ENCODE measurements at regions not wholly inside any gene's neighbourhood (a gene's known extent, or its start where the extent isn't known, plus 50 kb on each side); places are given as distances from the start of the nearest gene placed in this dataset.

DNA sequence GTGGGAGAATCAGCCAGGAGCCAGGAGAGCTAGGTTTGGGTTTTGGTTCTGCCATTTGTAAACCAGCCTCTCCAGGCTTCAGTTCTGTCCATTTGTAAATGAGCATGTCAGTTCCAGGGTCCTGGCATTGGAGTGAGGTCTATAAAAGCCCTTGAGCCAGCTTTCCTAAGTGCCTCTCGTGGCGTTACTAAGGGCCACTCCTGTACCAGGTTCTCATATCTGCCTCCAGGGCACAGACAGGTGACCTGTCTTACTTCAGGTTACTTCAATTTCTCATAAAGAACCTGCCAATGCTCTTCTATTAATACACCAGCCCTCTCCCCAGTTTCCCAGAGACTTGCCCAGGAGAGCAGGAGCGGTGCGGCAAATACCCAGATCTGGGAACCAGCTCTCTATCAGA, 101.9 kb downstream of the VEGFA start:
- DNase-seq (ENCODE audit: low read depth) = no peak
- TF ChIP-seq POLR2A (IDR thresholded peaks at IDR 0.05; ENCODE audit: extremely low read depth, insufficient read length) (no peak), MYC (IDR thresholded peaks at IDR 0.05; ENCODE audit: low read depth, low read length) (no peak)
- TF ChIP-seq, protein P1, sequence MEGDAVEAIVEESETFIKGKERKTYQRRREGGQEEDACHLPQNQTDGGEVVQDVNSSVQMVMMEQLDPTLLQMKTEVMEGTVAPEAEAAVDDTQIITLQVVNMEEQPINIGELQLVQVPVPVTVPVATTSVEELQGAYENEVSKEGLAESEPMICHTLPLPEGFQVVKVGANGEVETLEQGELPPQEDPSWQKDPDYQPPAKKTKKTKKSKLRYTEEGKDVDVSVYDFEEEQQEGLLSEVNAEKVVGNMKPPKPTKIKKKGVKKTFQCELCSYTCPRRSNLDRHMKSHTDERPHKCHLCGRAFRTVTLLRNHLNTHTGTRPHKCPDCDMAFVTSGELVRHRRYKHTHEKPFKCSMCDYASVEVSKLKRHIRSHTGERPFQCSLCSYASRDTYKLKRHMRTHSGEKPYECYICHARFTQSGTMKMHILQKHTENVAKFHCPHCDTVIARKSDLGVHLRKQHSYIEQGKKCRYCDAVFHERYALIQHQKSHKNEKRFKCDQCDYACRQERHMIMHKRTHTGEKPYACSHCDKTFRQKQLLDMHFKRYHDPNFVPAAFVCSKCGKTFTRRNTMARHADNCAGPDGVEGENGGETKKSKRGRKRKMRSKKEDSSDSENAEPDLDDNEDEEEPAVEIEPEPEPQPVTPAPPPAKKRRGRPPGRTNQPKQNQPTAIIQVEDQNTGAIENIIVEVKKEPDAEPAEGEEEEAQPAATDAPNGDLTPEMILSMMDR (IDR thresholded peaks at IDR 0.05; ENCODE audit: low read depth, low read length) = no peak
- TF ChIP-seq, protein P2, sequence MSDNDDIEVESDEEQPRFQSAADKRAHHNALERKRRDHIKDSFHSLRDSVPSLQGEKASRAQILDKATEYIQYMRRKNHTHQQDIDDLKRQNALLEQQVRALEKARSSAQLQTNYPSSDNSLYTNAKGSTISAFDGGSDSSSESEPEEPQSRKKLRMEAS (IDR thresholded peaks at IDR 0.05; ENCODE audit: low read depth, low read length) = no peak
- no peak overlapping the region for H3K4me3 ChIP-seq (ENCODE audit: low read depth, low read length)

DNA sequence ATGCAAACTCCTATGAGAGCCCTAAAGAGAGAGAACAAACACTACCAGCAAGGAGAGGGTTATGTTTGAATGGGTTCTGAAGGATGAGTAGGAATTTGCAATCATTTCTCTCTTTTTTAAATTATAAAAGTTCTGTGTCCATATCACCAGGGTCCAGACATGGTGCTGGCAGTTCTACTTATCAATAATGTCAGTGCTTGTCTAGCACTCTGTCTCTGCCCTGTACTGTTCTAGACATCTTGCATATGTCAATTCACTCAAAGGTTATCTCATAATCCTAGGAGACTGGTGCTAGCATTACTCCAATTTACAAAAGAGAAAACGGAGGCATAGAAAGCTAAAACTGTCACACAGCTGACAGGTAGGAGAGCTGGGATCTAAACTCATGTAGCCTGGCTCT, 101.3 kb downstream of the VEGFA start:
- no peak for DNase-seq (ENCODE audit: low read depth)
- H3K4me3 ChIP-seq (ENCODE audit: low read depth, low read length) = no peak overlapping the region
- TF ChIP-seq, protein P2 (IDR thresholded peaks at IDR 0.05; ENCODE audit: low read depth, low read length) = no peak
- no peak for TF ChIP-seq POLR2A (IDR thresholded peaks at IDR 0.05; ENCODE audit: extremely low read depth, insufficient read length)
- no peak for TF ChIP-seq MYC (IDR thresholded peaks at IDR 0.05; ENCODE audit: low read depth, low read length)
- TF ChIP-seq, protein P1 (IDR thresholded peaks at IDR 0.05; ENCODE audit: low read depth, low read length) = no peak

DNA sequence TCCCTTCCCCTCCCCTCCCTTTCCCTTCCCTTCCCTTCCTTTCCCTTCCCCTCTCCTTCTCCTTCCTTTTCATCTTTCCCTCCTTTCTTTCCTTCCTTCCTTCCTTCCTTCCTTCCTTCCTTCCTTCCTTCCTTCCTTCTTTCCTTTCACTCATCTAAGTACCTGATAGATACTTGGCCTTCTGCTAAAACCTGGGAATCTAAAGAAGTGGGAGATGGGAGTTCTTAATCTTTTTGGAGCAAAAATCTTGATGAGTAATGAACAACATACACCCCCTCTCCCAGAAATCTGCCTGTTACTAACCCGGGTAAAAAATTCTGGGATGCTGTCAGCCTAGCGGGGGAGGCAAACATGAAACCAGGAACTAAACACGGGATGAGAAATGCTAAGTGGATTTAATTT, 100.7 kb downstream of the VEGFA start:
- DNase-seq (ENCODE audit: low read depth) = no peak
- TF ChIP-seq, protein P1 (IDR thresholded peaks at IDR 0.05; ENCODE audit: low read depth, low read length) = no peak
- no peak for TF ChIP-seq POLR2A (IDR thresholded peaks at IDR 0.05; ENCODE audit: extremely low read depth, insufficient read length)
- TF ChIP-seq MYC (IDR thresholded peaks at IDR 0.05; ENCODE audit: low read depth, low read length) = no peak
- TF ChIP-seq, protein P2 (IDR thresholded peaks at IDR 0.05; ENCODE audit: low read depth, low read length) = no peak
- no peak overlapping the region for H3K4me3 ChIP-seq (ENCODE audit: low read depth, low read length)

DNA sequence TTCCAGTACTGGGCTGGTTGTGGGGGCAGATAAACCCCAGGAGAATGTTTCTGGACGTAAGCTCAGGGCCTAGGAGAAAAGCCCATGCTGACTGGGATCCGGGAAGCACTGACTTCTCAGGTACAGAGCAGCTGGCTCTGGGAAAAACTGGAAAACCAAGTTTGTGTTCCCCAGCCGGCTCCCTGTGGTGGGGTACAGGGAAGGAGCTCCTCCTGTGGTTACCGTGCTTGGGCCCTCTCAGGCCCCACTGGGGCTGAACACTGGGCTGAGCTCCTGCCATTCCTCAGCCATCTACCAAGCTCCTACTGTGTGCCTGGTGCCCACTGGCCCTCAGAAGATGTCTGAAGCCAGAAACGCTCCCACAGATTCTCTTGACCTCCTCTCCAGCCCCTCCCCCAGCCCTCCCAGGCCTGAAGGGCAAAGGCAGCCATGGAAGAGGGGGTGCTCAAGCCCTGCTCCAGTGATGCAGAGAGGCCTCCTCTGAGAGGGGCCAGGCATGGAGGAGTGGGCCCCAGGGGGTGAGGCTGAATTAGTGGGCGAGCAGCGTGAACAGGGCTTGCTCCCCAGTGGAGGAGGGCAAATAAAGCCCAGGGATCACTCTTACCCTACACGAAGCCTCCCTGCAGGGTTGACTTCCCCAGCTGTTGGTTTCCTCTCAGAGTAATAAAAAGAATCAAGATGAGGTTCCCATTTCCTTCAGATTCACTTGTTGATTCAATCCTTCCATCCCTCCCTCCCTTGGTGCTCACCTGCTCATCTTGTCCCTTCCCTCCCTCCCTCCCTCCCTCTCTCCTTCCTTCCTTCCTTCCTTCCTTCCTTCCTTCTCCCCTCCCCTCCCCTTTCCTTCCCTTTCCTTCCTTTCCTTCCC, 100.0 kb downstream of the VEGFA start:
- TF ChIP-seq, protein P1 (IDR thresholded peaks at IDR 0.05; ENCODE audit: low read depth, low read length) = no peak
- no peak for TF ChIP-seq POLR2A (IDR thresholded peaks at IDR 0.05; ENCODE audit: extremely low read depth, insufficient read length)
- TF ChIP-seq, protein P2 (IDR thresholded peaks at IDR 0.05; ENCODE audit: low read depth, low read length) = no peak
- no peak for TF ChIP-seq MYC (IDR thresholded peaks at IDR 0.05; ENCODE audit: low read depth, low read length)
- no peak overlapping the region for H3K4me3 ChIP-seq (ENCODE audit: low read depth, low read length)
- DNase-seq (ENCODE audit: low read depth) = no peak

DNA sequence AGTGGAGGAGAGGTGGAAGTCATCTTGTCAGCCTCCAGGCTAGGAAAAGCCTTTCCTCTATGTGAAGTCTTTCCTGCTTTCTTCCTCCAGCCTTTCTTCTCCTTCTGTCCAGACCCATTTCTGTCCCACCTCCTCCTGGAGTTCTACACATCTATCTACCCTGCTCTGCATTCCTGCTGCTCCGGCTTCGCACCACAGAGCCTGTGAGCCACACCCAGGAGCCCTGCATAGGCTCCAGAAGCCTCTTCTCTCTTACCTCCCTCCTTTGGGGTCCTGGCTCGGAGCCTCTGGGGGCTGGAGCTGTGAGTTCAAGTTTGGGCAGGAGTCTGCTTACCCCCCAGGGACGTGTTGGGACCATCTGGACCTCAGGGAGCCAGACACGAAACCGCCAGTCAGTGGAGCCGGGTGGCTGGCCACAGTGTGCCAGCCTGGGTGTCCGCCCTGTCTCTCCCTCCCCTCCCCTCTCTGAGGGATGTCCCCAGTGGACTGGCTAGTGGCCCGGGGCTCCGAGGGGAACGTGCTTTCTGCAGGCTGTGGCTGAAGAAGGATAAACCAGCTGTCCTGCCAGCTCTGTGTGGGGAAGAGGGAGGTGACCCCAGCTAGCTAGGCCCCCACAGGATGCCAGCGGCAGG, 99.2 kb downstream of the VEGFA start:
- DNase-seq (ENCODE audit: low read depth) = no peak
- TF ChIP-seq, protein P2 (IDR thresholded peaks at IDR 0.05; ENCODE audit: low read depth, low read length) = no peak
- TF ChIP-seq, protein P1 (IDR thresholded peaks at IDR 0.05; ENCODE audit: low read depth, low read length) = no peak
- no peak for TF ChIP-seq POLR2A (IDR thresholded peaks at IDR 0.05; ENCODE audit: extremely low read depth, insufficient read length)
- TF ChIP-seq MYC (IDR thresholded peaks at IDR 0.05; ENCODE audit: low read depth, low read length) = no peak
- H3K4me3 ChIP-seq (ENCODE audit: low read depth, low read length) = no peak overlapping the region

Measured in NB4 (cell line).